PC-3 (cell line): ENCODE measurements at regions not wholly inside any gene's neighbourhood (a gene's known extent, or its start where the extent isn't known, plus 50 kb on each side); places are given as distances from the start of the nearest gene placed in this dataset.

Experiments
- CTCF ChIP-seq: fragments of 300-600 bp; sonication (generic); conservative IDR thresholded peaks from 2 replicates; pipeline ENCODE4 v1.5.1; 2017; ENCODE audit warnings: antibody characterized with exemption, low read depth, mild to moderate bottlenecking, low read length
- EZH2 ChIP-seq: fragments of 300-600 bp; sonication (generic); IDR thresholded peaks from one replicate; pipeline ENCODE4 v1.6.1; 2017; ENCODE audit warnings: antibody characterized with exemption, mild to moderate bottlenecking, low read length; ENCODE audit not compliant: unreplicated experiment

GRCh38 chr5:179421144-179421901 lies 76.1 kb upstream of the ADAMTS2 start:
- no peak for TF ChIP-seq CTCF
- TF ChIP-seq EZH2, result no peak
